NCI-H1105 treated with DMSO at 0.1 percent for 48 hours (cell line): ENCODE measurements at regions not wholly inside any gene's neighbourhood (a gene's known extent, or its start where the extent isn't known, plus 50 kb on each side); places are given as distances from the start of the nearest gene placed in this dataset.

Experiments used
- DNase-seq: peaks from one replicate; lab custom pipeline; 2025; lab: John Stamatoyannopoulos, UW

DNA sequence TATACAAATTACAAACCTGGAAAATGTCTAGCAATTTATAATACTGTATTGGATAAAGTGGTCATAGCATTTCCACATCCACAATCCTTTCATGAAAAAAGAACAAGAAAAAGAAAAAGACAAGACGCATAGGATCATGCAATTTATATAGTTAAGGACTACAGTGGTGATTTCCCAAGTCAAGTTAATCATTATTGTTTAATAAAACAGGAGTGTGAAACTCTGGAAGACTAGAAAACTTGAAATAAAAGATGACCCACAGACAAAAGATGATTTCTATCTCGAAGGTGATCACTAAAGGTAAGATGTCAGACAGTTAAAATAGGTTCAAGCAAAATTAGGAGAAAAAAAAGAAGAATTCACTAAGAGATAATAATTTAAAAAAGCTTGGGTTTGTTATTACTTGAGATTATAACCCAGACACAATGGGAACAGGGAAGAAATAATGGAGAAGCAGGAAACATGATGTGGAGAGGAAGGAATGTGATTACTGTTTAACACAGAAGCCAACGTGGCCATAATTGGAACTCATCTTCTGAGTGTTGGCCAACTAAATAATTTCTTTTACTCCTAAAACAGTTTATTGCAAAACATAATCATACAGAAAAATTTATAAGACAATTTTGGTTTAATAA, 441.2 kb upstream of the ANO3 start:
- no peak for DNase-seq

DNA sequence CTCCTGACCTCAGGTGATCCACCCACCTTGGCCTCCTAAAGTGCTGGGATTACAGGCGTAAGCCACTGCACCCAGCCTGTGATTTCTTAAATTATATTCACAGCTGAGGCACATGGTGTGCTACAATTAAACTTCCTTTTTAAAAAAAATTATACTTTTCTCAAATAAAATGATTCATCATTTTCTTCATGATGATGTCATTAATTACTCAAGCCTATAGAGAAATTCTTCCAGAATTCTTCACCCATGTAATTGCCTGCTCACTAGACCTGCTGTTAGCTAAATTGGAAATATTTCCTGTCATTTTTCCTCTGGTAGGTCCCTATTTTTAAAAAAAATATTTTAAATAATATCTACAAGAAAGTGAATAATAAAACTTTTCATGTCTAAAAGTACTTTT, 440.0 kb upstream of the ANO3 start:
- DNase-seq = no peak

DNA sequence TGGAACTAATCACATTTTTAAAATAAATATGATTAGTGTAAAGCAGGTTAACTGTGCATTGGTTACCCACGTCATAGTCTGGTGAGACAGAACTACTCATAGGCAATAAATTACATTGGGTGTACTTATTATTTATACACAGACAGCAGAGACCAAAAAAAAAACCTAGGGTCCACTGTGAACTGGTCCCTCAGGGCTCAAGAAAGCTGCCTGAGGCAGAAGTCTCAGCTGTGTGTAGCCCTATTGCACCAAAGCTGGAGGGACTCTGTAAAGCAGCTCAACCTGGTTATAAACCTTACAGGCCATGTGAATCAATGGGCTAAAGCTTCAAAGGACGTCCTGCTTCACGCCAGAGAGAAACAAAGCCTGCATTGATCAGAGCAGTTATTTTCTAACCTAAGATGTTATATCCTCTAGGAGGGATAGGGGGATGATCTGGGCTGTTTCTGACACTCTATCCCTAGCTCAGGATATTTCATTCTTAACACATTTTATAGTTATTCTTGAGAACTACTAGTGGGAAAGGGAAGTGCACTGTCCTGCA, 432.2 kb upstream of the ANO3 start:
- DNase-seq = no peak

DNA sequence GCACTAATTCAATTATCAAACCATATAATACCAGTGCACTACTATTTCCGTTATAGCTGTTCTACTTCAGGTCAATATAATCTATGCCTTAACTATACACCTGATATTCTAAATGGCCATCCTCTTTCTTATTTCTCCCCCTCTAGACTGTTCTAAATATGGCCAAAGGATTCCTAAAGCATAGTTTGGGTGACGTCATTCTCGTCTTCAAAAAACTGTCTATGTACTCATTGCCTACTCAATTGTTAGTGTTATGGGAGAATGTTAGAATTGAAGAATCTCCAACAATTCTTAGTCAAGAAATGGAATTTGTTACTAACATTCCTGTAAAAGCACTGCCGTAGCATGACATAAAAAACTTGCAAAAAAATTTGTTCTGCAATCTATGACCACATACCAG, 431.1 kb upstream of the ANO3 start:
- no peak for DNase-seq

DNA sequence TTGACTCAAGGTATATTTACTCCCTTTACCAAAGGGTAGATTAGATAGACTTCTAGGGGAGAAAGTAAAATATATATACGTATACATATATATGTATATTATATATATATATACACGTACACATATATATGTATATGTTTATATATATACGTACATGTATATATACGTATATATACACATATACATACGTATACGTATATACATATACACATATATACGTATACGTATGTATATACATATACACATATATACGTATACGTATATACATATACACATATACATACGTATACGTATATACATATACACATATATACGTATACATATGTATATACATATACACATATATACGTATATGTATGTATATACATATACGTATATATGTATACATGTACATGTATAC, 430.5 kb upstream of the ANO3 start:
- no peak for DNase-seq

DNA sequence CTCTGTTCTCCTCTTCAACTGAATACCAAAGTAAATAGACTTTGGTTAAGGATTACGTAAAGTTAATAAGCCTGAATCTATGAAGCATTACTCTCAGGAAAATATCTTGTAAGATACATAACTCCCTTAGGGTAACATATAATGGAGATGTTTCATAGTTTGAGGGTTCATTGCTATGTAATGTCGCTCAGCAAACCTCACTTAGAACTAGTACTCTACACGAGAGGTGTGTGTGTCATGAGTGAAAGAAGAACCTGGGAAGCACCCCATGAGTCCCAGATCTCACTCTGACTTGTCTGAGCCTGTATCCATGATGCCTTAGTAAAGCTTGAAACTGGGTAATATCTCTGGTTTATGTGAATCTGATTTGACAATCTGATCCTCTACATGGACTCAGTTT, 429.5 kb upstream of the ANO3 start:
- no peak for DNase-seq

DNA sequence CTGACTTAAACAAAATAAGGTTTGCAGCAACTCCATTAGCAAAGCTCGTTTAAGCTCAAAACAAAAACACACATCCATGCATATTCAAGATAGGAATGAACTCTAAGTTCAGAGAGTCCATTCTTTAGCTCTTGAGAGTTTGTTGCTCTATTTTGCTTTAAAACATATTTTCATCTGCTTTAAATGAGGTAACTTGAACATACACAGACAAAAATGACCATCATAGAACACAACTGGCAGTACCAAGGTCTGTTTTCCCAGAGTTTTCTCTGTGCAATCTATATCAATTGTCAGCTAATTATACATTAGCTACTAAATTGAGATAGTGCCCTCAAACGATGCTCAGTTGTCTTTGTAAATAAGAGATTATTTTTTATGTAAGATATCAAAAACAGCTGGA, 423.2 kb upstream of the ANO3 start:
- DNase-seq = no peak

DNA sequence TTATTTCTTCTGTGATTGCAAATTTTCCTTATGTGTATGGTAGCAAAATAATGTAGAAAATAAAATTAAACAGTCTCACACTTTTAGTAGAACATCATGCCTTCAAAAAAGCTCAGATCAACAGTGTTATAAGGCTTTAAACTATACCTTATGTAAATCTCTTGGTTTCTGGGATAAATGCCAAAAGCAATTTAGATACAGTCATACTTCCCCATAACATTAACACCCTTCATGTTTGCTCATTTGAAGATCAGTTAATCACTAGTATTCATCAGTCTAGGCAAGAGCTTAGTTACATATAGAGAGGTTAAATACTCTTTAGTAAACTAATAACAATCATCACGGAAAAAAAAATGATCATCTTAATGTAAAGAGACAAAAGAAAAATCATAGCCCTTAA, 421.8 kb upstream of the ANO3 start:
- DNase-seq = peak; percentile 34

DNA sequence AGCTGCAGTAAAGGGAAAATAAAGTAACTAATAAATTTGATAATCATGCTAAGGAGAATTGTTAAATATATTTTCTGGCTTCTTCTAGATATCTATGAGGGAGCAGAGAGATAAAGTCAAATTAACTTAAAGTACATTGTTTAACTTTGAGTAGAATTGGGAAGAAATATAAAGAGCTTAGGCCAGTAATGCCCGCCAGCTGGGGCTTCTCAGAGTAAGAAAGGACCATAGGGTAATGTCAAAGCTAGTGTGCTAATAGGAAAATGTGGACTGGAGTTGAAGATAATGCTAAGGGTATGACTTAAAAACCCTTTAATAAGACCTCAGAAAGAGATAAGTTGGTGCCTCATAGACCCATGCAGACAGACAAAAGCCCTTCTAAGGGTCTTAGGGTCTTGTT, 411.6 kb upstream of the ANO3 start:
- no peak for DNase-seq

DNA sequence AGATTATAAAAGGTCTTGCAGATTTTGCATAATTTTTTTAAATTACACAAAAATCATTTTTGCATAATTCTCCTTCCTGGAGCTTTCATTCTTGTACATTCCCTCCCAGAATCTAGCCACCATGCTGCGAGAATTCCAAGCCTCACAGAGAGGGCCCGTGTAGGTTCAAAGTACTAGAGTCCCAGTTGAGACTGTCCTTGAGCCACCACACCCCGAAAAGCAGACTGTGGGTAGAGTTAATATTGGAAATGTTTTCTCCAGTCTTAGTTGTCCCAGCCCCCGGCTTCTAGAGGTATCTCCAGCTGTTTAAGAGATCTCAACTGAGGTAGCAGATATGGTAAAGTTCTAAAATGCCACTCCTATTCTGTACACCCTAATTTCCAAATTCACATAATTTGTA, 407.3 kb upstream of the ANO3 start:
- DNase-seq = no peak

DNA sequence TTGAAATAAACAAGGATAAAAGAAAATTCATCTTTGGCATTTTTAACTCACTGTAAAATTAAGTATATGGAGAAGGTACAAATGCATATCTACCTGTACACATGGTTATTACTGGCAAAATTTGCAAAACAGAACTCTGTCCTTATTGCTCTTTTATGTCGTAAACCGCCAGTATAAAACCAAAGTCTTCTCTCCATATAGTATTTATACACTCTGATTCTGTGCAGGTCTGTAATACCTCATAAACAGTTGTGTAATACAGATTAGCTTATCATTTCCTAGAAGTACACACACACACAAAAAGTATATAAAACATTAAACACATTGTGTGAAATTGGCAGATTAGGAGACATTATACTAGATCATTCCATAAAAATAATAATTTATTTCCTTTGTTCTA, 406.6 kb upstream of the ANO3 start:
- DNase-seq = no peak

DNA sequence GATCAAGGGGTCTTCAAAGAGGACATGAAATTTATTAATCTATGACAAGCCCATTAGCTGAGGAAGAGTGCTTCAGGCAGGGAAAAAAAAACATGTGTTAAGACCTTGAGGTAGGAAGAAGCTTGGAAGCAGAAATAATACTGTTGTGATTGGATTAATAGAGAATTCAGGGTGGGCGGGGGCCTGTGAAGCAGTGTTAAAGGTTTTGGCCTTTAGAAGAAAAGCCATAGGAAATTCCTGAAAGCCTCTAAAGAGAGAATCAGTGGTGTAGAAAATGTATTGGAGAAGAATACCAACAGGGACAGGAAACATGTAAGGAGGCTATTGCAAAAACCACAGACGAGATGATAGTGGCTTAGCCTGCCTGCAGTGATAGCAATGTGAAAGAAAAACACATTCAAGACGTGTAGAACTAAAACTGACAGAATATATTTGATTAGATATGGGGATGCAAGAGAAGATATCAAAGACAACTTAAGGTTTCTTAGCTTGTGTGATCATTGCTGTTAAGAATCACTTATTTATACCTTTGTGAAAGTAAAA, 404.4 kb upstream of the ANO3 start:
- no peak for DNase-seq

DNA sequence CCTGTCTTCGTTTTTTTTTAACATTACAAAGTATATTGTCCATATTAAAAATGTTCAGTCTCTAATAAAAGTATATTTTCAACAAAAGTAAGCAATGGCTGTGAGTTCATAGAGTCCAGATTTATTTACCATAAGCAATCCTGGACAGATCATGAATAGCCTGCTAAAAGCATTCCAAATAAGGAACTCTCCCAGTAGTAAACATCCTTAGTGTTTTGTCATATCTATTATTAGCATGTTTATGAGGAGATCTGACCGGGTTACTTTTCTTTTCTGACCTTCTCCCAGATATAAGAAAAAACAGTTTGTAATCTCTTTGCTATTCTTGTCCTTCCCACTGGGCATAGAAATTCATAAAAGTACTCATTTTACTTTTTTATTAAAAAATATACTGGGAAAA, 403.9 kb upstream of the ANO3 start:
- no peak for DNase-seq

DNA sequence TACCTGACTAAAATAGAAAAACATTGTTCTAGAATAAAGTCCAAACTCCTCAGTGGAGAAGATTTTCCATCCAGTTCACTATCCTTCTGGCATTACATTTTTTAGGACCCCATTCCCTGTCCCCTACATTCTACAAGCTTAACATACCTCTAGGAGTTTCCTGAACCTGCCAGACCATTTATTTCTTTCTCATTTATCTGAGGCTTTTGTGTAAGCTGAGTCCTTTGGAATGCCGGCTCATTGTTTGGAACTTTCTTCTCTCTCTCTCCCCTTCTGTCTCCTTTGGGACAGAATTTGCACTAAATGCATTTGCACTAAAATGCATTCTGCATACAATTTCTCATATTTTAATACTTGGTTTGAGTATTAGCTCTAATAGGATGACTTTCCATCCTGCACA, 393.0 kb upstream of the ANO3 start:
- no peak for DNase-seq

DNA sequence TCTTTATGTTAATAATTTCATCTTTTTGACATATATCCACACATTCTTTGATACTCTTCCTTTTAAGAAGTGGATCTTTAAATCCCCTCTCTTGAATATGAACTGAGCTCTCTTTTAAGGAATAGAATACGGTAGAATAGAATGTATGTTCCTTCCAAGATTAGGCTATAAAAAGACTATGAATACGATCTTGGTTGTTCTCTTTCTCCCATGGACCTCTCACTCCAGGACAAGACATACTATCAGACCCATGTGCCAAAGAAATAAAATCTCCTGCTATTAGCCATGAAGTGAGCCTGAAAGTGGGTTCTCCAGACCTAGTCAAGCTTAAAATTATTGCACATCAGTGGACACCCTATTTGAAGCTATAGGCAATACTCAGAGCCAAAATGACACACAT, 392.2 kb upstream of the ANO3 start:
- no peak for DNase-seq

DNA sequence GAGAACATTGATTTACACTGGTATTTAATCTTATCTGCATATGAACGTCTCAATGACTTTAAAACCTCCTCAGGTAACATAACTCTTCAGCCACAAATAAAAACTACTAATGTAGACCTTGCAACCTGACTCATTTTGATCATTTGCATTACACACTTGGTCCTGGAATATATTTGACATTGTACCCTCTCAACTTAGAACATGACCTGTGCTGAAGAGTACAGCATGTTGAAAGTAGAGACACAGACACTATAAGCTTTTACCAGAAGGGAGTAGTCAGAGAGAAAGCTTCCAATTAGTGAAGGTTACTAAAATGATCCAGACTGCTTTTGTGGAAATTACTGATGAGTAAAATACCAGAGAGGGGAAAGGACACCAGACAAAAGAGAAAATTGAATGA, 390.6 kb upstream of the ANO3 start:
- no peak for DNase-seq

DNA sequence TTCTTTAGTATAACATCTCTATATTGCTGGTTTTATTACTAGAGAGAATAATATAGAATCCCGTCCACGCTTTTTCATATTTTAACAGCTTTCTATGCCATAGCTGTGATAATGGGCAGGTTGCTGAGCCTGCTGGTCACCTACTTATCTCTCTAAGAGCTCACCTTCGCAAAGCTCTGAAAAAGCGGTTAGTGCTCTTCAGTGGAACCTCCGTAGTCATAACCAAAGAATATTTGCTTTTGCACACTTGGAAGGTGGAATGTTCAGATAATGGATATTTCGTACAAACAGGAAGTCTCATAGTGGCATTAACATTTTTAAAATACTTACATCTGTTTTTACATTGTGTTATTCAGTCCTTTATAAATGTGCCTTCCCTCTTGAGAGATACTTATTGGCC, 388.9 kb upstream of the ANO3 start:
- DNase-seq = no peak

DNA sequence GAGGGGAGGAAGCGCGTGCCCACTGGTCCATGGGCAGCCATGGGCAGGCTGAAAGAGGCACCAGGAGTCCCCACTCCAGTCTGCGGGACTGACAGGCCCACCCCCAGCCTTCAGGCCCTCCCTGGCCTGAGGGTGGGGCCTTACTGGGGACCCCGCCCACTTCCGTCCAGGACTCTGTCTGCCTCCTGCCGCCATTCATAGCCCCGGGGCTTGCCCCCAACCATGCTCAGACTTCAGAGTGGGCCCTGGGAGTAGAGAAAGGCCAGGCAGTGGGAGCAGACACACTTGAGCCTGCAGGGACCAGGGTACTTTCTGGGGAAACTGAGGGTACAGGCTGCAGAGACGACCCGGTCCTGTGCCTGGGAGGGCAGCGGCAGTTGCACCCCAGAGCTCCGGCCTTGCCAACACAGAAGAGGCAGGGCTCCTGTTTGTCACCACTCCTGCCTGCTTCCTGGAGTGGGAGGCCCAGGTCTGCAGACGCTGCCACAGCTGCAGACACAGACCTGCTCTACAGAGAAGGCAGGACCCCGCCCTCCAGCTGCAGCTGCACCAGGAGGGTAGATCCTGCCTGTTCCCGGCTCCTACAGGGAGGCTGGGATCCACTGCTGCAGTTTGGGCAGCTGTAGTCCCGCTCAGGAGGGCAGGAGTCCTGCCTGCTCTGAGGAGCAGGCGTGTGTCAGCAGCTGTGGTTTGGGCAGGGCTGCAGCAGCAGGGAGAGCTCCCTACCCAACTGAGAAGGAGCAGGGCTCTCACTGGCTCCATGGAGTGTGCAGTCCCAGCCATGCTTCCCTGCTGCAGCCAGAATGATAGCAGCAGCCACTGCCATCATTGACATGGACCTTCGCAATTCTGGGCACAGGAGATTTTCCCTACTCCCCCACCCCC, 387.9 kb upstream of the ANO3 start:
- DNase-seq = no peak

DNA sequence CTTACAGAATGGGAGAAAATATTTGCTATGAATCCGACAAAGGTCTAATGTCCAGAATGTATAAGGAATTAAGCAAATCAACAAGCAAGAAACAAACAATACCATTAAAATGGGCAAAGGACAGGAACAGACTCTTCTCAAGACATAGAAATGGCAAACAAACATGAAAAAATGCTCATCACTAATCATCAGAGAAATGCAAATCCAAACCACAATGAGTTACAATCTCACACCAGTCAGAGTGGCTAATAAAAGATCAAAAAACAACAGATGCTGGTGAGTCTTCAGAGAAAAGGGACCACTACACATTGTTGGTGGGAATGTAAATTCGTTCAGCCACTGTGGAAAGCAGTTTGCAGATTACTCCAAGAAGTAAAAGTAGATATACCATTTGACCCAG, 382.0 kb upstream of the ANO3 start:
- DNase-seq = no peak

DNA sequence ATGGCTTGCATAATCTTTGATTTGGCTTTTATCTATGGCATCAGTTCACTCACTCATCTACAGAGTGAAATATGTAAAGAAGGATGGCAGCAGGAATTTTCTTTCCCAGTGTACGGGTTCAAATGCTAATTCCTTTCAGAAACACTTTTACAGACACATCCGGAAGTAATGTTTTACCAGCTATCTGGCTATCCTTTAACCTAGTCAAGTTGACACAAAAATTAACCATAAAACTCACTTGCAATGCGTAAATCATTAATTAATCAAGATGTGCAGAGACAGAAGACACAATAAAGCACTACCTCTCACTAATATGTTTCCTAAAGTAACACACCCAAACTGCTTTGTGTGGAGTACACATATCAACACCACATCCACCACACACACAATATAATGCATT, 378.9 kb upstream of the ANO3 start:
- DNase-seq = no peak

DNA sequence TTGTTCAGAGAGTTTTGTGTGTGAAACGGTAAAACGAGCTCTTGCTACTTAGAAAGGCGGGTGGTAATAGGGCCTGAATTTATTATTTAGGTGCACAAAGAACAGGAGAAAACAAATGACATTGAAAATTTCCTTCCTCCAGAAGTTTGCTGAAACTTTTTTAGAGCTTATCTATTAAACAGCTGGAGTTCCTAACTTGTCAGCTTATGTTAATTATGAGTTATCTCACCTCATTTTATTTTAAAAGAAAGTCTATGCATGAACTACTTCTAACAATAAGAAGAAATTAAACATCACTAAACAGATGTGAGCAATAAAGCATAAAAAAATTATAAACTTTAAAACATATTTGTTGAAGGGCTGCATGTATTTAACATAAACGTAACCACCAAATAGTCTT, 373.9 kb upstream of the ANO3 start:
- no peak for DNase-seq

DNA sequence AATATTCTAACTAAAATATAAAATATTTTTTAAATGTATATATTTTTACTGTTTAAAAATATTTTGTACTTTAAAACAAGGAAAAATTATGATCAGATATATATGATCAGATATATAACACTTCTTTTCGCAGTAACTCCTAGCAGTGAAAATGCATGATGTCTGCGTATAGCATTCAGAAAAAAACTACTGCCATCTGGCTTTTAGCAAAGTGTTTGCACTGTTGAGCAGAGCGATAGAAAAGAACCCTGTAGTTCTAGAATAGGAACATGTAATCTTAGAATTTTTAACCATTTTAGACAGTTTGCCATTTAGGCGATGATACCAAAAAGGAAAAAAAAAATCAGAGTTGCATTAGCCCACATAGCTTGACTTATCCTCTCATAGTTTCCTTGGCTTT, 370.4 kb upstream of the ANO3 start:
- no peak for DNase-seq

DNA sequence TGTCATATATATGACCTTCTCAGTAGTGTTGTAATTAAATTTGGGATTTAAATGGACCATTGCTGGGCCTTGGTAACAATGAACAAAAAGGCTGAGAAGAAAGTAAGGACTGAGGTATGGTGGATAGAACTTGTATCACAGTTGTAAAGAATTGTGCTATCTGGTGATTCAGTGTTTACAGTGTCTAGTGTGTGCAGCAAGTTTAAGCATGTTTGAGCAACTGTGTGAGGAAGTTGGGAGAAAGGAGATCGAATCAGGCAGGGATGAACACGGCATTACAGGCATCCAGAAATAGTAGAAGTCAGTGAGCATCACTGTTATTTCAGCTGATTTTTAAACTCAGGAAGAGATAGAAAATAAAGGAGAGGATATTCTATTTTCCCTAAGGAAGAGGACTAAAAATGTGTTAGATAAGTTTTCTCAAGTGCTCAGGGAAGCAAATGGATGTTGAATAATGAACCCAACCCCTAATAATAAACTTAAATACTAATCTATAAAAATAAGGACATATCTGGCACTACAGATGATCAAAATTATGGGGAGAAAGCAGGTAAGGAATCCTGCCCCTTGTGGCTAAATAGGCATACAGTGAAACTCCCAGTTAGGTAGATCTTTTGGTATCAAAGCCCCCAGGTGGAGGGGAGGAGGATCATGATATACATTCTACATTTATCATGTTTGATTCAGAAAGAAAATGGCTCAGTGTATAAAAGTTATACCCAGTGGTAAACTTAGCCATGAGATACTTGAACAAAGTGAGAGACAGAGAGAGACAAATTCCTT, 361.0 kb upstream of the ANO3 start:
- DNase-seq = no peak
